H1 (cell line): ENCODE measurements at regions not wholly inside any gene's neighbourhood (a gene's known extent, or its start where the extent isn't known, plus 50 kb on each side); places are given as distances from the start of the nearest gene placed in this dataset.

Experiments
- EGR1 ChIP-seq: IDR thresholded peaks from 2 replicates; pipeline ENCODE4 v1.6.1; 2011; ENCODE audit warnings: low read depth, low read length, borderline replicate concordance
- TAF1 ChIP-seq: IDR thresholded peaks from 2 replicates; pipeline ENCODE4 v1.6.1; 2011; ENCODE audit warnings: mild to moderate bottlenecking, low read depth, low read length

DNA sequence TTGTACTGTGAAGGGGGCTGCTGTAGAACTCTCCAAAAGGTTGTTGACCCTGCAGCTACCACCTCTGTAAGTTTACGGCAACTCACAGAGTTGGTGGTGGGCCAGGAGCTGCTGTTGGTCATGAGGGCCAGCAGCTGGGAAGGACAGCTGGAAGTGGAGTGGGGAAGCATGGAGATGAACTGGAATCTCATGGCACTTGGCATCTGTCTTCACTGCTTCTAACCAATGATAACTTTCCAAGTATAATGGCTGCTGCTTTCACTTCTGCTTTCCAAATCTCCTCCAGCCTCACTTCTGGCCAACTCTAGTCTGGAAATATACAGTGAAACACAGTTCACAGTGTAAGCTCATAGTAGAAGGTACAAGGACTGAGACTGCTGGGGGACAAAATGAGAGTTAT, 126.5 kb upstream of the INTU start (continued):
- TF ChIP-seq EGR1, result no peak
- TF ChIP-seq TAF1, result no peak
